ENCODE measurements at regions not wholly inside any gene's neighbourhood (a gene's known extent, or its start where the extent isn't known, plus 50 kb on each side); places are given as distances from the start of the nearest gene placed in this dataset.

DNA sequence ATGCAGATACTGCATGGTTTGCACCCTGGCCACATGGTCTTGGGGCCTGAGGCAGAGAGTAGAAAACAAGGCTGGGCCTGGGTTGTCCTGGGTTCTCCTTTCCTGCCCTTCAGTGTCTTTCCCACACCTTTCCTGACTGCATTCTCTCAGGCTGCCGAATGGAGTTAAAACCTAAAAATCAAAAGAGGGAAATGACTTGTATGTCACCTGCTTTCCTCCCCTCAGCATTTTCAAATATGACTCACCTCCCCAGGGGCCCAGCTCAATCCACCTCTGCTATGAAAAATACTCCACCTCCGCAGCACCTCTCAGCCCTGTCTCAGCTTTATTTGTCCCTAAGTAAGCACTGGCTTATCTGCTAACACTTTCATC lies 457.8 kb upstream of the MEX3C start:
- TF ChIP-seq, protein P1, sequence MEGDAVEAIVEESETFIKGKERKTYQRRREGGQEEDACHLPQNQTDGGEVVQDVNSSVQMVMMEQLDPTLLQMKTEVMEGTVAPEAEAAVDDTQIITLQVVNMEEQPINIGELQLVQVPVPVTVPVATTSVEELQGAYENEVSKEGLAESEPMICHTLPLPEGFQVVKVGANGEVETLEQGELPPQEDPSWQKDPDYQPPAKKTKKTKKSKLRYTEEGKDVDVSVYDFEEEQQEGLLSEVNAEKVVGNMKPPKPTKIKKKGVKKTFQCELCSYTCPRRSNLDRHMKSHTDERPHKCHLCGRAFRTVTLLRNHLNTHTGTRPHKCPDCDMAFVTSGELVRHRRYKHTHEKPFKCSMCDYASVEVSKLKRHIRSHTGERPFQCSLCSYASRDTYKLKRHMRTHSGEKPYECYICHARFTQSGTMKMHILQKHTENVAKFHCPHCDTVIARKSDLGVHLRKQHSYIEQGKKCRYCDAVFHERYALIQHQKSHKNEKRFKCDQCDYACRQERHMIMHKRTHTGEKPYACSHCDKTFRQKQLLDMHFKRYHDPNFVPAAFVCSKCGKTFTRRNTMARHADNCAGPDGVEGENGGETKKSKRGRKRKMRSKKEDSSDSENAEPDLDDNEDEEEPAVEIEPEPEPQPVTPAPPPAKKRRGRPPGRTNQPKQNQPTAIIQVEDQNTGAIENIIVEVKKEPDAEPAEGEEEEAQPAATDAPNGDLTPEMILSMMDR (IDR thresholded peaks at IDR 0.05), result no peak
- no peak for TF ChIP-seq POLR2A (IDR thresholded peaks at IDR 0.05)
- H3K27ac ChIP-seq, result no peak overlapping the region
- no peak for DNase-seq
- ATAC-seq, result no peak
- peaks cover 0 to 46% (median 0%) of the 10 kb centered on the region in 9 donors for H3K27me3 ChIP-seq
- H3K4me3 ChIP-seq, result no peak overlapping the region
- 46 to 58% (median 56%) methylated on average over 2 of the region's 2 CpGs for WGBS, 4 donors
- H3K36me3 ChIP-seq, result no peaks in the 10 kb centered on the region
- H3K9me3 ChIP-seq, result no peaks in the 10 kb centered on the region
- intact Hi-C loops (cut with DNase I), result no loop called here
- H3K4me1 ChIP-seq, result no peaks in the 10 kb centered on the region

DNA sequence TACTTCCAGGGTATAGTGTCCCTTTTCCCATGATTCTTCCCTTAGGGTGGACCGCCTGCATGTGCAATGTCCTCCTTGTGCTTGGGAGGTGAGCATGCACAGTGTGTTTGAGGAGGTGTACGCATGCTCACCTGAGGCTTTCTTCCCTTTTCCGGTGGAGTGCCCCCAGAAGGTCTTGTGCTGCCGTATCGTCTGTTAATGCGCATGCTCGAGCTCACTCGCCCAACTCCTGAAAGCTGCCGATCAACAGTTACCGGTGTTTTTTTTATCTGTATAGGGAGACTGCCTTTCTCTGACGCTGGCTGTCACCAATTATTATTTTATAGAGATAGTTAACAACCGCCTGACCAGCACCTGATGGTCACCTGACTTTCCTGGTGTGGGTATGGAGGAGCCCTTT lies 458.8 kb upstream of the MEX3C start:
- Histone ChIP-seq H3K36me3 (no peaks in the 10 kb centered on the region), H3K27ac (no peak overlapping the region), H3K9me3 (no peaks in the 10 kb centered on the region), H3K4me3 (no peak overlapping the region), H3K4me1 (no peaks in the 10 kb centered on the region), H3K27me3 (peaks cover 0 to 46% (median 0%) of the 10 kb centered on the region in 9 donors)
- WGBS, 4 donors, result 70 to 86% (median 74%) methylated on average over 12 of the region's 12 CpGs
- intact Hi-C loops (cut with DNase I), result no loop called here
- DNase-seq (no peak), ATAC-seq (no peak)
- TF ChIP-seq, protein P1 (IDR thresholded peaks at IDR 0.05), result no peak
- TF ChIP-seq POLR2A (IDR thresholded peaks at IDR 0.05), result no peak

DNA sequence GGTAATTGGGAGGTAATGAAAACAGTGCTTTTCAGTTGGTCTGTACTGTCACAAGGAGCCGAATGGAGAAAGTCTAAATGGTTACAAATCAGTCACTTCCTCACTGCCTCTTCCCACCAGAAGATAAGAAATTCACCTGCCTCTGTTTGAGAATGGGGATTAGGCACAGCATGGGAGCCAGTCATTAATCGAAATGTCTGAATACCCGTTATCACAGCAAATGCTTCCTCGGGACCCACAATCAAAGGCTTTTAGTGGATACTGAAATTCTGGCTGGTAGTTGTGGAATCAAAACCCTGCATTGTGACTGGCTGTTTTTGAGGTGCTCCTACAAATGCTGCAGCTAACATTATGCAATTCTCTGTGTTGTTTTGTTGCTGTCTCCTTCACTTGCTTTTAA lies 461.0 kb upstream of the MEX3C start:
- H3K27me3 ChIP-seq, result peaks cover 0 to 33% (median 0%) of the 10 kb centered on the region in 9 donors
- 12 to 26% (median 15%) methylated on average over 4 of the region's 4 CpGs for WGBS, 4 donors
- no peak for DNase-seq
- intact Hi-C loops (cut with DNase I), result no loop called here
- H3K4me1 ChIP-seq, result no peaks in the 10 kb centered on the region
- no peak for TF ChIP-seq POLR2A (IDR thresholded peaks at IDR 0.05)
- TF ChIP-seq, protein P1 (IDR thresholded peaks at IDR 0.05), result no peak
- H3K36me3 ChIP-seq, result no peaks in the 10 kb centered on the region
- ATAC-seq, result no peak
- no peak overlapping the region for H3K4me3 ChIP-seq
- no peaks in the 10 kb centered on the region for H3K9me3 ChIP-seq
- no peak overlapping the region for H3K27ac ChIP-seq

DNA sequence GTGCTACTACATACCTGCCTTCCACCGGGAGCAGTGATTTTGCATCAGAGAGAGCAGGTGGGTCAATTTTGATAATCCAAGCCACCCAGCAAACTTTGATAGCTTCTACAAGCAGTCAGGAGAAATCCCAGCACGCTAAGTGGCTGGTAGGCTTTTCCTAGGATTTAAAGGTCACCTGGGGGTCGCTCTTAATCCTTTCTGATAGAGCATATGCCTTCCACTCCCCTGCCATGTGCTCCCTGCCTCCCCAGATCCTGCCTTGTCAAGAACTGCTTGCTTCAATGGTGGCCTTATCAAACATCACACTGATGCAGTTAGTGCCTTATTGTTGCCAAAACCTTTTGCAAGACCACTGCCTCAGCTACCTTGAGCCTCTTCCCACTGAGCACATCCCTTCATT lies 462.3 kb upstream of the MEX3C start:
- no peak overlapping the region for H3K27ac ChIP-seq
- H3K36me3 ChIP-seq, result no peaks in the 10 kb centered on the region
- no peaks in the 10 kb centered on the region for H3K4me1 ChIP-seq
- no peak overlapping the region for H3K4me3 ChIP-seq
- intact Hi-C loops (cut with DNase I), result no loop called here
- ATAC-seq (no peak), DNase-seq (no peak)
- peaks cover 0 to 25% (median 0%) of the 10 kb centered on the region in 9 donors for H3K27me3 ChIP-seq
- TF ChIP-seq, protein P1 (IDR thresholded peaks at IDR 0.05), result no peak
- TF ChIP-seq POLR2A (IDR thresholded peaks at IDR 0.05), result no peak
- 30 to 45% (median 39%) methylated on average over 3 of the region's 3 CpGs for WGBS, 4 donors
- H3K9me3 ChIP-seq, result no peaks in the 10 kb centered on the region

All from heart left ventricle (tissue), 16 donors.